HG02610 (cell line): ENCODE measurements at regions not wholly inside any gene's neighbourhood (a gene's known extent, or its start where the extent isn't known, plus 50 kb on each side); places are given as distances from the start of the nearest gene placed in this dataset.

Experiments
- ATAC-seq: cut with Tn5 transposase; IDR thresholded peaks from one replicate; pipeline ENCODE4 v1.9.1; 2021; ENCODE audit warnings: mild to moderate bottlenecking, moderate library complexity; ENCODE audit not compliant: unreplicated experiment

DNA sequence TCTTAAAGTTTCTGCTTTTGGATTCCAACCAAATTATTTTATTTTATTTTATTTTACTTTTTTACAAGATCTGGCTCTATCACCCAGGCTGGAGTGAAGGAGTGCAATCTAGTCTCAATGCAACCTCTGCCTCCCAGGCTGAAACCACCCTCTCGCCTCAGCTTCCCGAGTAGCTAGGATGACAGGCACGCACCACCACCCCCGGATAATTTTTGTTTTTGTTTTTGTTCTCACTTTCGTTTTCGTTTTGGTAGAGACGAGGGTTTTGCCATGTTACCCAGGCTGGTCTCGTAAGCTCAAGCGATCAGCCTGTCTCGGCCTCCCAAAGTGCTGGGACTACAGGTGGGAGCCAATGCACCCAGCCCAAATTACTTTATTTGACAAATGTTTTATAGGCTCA, 219.8 kb downstream of the ETS1 start:
- ATAC-seq: no peak

DNA sequence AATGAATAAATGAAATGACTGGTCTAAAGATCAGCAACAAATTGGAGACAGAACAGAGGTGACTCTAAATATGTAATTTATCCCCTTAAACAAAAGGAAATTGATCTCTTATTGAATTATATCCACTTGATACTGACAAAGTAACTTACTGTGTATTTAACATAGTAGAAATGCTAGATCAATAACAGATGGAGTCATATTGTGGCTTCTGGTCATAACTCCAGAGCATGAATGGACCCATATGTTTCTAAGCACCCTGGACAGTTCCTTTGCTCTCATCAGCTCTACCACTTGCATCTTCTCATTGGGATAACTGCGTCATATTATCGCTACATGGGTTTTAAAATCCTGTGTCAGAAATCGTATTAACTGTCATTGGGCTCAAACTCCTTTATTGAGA, 222.3 kb downstream of the ETS1 start:
- no peak for ATAC-seq

DNA sequence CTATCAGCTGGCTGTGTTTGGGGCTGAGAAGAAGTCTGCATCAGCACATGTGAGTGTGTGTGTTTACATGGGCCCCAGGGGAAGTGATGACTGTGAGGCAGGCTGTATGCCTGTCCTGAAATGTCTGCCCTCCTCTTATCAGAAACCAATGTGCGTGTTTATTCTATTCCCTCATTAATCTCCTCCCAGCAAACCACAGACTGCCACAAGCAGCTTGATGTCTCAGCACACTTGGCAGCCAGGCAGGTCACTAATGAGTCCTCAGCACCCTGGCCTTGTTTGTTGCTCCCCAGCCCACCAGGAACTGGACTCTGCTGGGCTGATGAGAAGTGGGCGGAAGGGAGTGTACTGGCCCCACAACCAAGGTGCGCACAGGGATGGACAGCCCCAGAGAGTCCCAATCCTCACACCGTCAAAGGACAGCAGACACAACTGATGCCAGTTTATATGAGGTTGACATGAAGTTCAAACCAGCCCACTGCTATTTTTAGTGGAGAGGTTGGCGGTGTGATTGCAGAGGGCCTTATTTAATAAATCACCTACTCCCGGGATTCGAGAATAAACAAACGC, 225.8 kb downstream of the ETS1 start:
- ATAC-seq: no peak

DNA sequence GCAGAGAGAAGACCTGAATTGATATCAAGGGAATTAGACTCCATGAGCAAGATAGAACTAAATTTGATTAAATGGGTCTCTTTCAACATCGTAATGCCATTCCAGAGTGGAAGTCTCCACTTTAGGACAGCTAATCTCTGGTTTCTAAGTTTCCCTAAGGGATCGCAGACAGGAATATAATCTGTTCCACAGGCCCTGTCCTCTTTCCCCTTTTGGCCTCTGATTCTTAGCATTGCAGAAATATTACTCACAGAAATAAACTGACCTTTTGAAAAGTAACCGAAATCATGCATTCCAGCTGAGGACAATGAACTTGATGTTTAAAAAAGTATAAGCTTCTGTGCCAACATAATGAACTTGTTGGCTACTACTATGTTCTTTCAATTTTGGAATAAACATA, 227.8 kb downstream of the ETS1 start:
- ATAC-seq: no peak

DNA sequence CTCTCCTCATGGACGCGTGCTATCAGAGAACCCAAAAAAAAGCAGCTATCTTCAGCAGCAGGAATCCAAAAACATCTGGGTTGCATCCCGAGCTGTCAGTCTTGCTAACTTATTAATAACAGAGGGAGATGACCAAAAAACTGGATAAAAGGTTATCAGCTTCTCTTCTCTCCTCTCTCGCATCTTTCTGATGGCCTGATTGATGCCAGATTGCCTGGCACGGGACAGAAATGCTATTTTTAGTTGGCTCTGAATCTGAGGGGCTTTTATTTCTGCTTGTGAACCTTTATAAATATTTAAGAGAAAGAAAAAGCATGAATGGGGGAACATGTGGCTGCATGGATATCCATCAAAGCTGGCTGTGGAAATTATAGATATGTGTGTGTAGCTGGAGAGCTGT, 230.3 kb downstream of the ETS1 start:
- ATAC-seq: no peak

DNA sequence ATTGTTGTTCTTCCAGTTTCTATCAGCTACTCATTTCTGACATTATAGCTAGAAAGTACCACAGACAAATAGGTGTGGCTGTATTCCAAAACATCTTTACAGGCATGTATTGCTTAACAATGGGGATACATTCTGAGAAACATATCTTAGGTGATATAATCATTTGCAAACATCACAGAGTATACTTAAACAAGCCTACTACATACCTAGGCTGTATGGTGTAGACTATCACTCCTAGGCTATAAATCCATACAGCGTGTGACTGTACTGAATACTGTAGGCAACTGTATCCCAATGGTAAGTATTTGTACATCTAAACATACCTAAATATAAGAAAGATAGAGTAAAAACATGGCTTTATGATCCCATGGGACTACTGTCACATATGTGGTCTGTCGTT, 231.8 kb downstream of the ETS1 start:
- ATAC-seq: no peak

DNA sequence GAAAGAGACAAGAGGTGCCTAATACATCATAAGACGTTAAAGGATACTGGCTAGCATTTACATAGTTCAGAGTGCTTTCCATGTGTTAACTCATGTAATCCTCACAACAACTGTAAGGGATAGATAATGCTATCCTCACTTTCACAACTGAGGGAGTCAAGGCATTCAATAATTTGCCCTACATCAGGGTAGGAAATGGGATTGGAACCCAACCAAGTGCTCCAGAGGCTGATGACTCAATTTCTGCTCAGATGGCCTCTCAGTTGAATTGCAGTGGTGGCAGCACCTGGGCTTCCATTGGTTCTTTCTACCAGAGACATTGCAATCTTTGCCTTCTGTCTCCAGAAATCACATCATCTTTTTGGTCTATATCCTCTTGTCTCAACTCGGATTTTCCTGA, 232.9 kb downstream of the ETS1 start:
- ATAC-seq: no peak

DNA sequence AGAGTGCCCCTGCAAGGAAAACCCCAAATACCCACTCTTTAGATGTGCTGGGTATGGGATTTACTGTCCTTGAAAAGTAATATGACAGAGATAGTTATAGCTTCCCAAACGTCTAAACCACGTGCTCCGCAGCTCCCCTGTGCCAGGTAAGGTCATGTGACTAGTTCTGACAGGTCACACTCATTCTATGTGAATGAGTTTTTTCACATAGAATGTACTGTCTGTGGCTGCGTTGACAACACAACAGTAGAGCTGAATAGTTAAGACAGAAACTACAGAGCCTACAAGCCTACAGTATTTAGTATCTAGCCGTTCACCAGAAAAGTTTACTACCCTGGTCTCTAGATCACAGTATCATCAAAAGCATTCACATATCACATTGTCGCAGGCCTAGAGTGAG, 236.2 kb downstream of the ETS1 start:
- no peak for ATAC-seq

DNA sequence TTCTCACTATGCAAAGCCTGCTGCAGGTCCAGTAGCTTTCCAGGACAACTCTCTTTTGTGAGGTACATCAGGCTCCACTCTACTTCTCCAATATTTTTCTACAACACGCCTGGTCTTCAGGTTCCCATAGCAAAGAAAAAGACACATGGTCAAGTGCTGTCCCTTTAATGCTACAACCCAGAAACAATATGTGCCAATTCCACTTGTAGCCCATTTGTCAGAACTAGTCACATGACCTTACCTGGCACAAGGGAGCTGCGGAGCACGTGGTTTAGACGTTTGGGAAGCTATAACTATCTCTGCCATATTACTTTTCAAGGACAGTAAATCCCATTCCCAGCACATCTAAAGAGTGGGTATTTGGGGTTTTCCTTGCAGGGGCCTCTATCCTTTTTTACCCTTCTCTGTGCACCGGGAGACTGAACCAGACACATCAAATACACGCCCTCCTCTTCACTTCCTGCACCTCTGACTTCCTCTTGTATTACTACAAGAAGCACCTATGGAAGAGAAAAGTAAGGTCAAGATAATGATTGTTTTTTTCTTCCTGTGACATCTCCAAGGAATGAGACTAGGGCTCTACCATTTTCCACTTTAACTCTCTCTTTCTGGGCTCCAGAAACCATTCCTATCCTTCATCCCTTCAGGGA, 237.6 kb downstream of the ETS1 start:
- ATAC-seq: no peak

DNA sequence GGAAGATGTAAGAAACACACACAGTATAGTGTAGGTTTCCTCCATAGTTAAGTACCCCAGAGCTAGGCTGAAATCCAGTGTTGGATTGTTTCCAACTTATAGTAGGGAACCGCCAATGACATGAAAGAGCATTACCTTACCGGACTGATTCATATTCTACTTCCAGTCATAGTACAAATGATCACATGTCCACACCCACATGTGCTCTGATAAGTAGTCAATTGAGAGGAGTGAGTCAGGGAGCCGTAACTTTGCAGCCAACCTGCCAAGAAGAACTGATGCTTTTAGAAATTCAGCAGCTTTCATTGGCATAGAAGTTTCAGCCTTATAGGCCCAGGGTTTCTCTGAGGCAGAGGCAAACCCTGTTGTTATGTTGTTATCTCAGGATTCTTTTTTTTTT, 240.6 kb downstream of the ETS1 start:
- no peak for ATAC-seq

DNA sequence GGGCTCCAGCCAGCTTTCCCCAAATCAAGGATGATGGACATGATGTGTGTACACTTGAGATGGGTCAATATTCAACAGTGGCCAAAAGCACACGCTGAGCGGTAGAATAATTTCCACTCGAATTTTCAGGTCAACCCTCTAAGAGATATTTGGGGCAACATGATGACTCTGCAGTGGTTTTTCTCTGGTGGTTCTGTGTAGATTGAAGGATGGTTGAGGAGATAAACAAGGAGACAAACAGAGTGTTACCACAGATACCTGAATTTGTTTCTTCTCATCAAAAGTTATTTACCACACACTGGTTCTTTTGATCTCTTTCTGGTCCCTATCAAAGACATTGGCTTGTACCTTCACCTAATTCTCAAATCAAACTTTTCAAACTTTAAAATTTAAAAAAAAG, 242.0 kb downstream of the ETS1 start:
- ATAC-seq: no peak

DNA sequence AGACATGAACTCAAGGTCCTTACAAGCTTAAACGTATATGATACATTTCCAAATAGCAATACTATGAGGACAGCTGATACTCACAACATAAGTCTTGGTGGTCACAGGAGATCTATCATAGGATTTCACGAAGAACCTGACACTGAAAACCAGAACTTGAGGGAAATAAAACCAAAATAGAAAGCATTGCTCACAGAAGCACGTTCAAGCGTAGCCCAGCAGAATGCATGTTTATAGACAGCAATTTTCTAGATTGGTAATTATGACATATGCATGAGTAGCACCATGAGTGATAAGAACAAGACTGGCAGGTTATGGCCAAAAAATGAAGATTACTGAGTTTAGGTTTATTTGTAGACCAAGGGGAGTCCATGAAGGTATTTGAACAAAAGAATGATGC, 243.5 kb downstream of the ETS1 start:
- no peak for ATAC-seq

DNA sequence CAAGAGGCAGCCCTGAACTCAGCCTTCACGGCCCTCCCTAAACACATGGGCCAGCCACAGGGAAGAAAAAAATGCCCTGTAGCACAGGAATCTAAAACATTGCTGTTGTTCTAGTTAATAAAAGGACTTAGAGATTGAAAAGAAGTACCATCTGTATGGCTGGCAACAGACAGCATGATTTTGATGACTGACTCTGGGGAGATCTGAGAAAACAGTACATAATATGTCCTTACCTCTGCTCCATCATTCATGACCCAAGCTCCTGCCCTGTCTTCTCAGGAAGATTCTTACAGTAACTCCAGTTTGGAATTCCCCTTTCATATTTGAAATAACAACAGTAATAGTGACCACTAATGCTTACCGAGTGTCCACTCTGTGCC, 244.2 kb downstream of the ETS1 start:
- ATAC-seq: peak; percentile 21

DNA sequence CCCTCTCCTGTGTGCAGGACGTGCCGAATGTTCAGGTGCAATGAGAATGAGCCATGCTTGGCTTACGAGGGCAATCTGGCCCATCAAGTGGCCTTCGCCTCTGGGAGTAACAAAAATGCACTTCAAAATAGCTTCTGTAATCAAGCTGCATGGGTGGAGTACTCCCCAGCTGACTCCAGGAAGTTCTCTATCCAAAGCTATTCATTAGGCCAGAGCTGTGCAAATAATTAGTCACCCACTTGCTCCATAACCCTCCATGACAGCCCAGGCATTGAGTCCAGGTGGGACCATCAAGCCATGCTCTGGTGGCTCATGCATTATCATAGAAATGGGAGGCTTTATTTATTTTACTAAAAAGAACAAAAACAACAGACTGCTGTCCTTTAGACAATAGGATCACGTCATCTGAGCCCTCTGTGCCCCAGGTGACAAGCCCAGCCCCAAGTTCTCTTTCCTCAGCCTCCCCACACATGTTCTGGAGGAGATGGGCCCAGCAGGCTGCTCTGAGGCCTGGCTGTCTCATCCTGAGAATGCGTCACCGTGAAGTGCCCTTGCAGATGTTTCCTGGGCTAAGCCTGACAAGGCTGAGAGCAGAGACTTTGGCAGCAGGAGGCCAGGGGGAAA, 244.7 kb downstream of the ETS1 start:
- ATAC-seq: peak; percentile 94

DNA sequence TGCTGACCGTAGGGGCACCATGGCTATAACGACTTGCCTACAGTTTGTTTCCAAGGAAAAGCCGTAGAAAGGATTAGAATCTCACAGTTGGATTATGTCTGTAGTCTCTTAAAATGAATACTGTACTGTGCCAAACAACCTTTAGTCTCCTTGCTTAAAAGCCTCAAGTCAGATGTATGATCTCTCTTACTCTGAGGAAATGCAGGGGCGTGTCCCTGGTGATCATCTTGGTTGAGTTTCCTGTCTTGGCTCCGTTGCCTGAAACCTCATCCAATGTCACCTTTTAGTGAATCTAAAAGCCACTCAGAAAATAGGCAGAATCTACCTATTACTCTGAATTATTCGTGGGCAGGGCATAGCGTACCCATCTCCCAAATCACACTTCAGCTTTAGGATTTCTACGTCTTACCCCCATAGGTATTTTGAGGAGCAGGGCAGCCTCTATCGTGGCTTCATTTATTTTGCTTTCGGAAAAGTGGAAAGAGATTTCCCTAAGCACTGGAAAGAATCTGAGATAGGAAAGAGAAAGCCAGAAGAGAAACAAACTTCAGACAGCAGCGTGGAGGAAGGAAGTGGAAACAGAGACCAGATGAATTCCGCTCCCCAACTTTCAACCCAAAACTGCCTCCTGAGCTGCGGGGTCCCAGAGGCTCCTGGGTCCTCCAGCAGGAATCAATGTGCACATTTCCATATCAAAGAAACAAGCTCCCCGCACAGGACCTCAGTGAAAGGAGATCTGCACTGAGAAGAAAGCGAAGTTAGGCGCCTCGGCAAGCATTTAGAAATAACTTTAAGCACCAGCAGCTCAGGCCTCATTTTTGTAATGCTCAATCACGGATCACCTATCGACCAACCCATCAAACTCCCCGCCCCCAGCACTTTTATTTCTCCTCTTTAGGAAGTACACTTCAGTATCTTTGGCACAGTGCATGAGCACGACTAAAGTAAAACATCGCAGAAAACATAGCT, 245.8 kb downstream of the ETS1 start:
- ATAC-seq: no peak

DNA sequence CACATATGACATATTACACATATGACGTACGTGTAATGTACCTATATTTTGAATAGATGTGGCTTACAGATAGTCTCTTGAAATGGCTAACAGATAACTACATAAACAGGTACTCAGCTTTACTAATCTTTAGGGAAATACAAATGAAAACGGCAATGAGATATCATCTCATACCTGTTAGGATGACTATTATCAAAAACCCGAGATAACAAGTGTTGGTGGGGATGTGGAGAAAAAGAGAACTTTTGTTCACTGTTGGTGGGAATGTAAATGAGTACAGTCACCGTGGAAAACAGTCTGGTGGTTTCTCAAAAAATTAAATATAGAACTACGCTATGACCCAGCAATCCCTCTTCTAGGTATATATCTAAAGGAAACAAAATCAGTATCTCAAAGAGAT, 247.6 kb downstream of the ETS1 start:
- ATAC-seq: no peak

DNA sequence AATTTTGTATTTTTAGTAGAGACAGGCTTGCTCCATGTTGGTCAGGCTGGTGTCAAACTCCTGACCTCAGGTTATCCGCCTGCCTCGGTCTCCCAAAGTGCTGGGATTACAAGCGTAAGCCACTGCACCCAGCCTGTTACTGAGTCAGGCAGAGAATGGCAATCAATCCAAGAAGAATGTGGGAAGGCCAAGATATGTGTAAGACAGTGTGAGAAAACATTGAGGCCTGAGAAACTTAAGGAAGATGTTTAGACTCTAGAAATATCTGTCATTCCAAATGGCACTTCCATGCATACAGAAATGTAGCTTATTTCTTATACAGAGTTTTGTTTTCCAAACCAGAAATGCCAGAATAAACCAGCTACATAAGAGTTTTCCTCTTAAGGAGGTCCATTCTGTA, 248.5 kb downstream of the ETS1 start:
- no peak for ATAC-seq

DNA sequence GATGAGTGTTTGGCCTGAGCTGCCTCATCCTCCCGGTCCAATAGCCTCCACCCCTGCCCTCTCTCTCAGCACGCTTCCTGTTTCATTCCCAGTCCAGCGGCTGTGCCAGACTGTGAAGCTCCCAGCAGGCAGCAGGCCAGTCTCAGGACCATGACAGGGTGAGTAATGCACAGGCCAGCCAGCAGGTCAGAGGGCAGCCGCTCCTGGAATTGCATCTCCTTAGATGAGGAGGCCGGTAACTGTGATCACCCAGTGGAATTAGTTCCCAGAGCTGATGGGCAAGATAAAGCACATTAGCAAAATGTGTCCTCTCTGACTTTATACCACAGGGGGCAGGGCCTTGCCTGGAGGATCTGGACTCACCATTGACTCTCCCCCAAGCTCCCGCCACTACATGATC, 251.2 kb downstream of the ETS1 start:
- no peak for ATAC-seq

DNA sequence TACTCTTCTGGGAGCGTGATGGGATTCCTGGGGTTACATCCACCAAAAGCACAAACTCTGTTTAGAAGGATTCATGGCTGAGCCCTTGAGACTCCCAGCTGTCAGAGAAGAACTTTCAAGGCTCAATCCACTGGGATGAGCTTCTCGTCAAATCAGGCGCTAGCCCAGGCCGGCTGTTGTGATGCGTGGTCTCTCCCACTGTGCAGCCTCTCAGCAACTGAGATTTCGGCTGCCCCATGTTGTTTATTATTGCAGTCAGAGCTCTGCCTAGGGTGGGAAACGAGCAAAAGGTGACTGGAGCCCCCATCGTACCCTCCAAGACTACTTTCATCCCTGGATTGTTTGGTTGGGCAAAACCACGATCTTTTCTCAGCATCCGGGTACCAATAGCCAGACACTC, 251.6 kb downstream of the ETS1 start:
- ATAC-seq: no peak

DNA sequence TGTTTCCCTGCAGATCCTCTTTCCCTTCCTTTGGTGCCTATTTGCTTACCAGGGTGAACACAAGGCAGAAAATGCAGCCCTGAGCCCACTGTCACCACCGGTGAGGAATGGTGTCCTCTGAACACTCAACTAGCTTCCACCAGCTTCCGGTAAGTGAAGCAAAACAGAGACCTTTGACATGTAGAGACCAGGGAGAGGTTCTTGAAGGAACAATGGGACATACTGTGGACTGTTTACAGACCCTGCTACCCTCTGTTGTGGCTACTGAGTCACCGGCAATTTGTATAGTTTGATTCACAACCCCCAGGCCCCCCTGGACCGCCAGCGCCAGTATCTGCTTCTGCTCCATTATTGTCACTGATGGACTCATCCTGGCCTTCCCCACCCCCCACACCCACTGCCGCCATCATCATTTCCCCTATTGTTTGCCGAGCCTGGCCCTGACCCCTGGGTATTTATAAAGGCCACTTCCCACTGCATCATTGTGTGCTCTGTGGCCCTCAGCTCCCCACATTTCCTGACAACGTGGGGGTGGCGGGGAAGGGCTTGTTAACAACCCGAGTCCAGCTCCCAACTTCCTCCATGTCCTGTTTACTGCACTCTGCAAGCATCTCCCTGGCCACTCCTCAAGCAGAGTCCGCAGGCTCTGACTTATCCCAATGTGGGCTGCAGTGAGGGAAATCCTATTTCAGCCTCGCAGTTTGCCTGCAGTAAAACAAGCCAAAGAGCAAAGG, 252.9 kb downstream of the ETS1 start:
- no peak for ATAC-seq

DNA sequence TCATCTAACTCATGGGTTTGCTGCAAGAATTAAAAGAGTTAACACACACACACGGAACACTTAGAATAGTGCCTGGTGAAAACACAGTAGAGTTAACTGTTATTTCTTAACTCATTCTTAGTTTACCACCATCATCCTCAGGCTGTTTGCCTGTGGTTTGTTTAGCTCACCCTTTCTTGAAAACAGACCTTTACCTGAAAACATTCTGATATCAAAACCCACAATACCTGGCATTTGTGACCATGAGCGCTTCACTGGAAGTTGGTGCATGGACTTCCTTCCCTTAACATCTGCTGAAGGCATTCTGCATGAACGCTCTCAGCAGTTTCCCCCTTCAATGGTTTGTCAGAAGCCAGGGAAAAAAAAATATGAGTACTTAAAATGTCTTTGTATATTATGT, 256.0 kb downstream of the ETS1 start:
- no peak for ATAC-seq
